Fibroblast of skin of left biceps (primary cell): ENCODE measurements at regions not wholly inside any gene's neighbourhood (a gene's known extent, or its start where the extent isn't known, plus 50 kb on each side); places are given as distances from the start of the nearest gene placed in this dataset.

Experiments used
- DNase-seq, 2 experiments: peaks; one replicate each; pipeline ENCODE4 v3.0.0-alpha.2; 2013; ENCODE audit warnings: low read depth in 2 of 2

DNA sequence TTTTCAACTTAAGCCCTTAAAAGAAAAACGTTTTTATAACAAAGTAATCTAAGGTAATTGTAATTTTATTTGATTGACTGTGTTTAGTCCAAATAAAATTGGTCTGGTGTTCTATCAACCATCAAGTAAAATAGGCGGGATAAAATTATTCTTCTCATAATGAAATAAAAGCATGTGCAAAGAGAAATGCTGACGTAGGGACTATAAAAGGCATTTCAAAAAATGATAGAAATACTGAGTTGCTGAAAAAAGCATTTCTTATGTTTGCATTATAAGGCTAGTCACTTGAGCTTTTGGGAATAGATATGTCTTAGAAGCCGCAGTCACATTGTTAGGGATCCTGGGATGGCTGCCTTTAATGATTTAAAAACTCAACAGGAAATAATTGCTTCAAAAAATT, 608.0 kb upstream of the JAG1 start:
- DNase-seq = no peak

- DNase-seq = no peak
Observed at GRCh38 chr20:11287126-11287525, 613.3 kb upstream of the JAG1 start.

- DNase-seq = no peak
Observed at GRCh38 chr20:11296221-11296620, 621.5 kb upstream of the BTBD3 start.

- DNase-seq = no peak
Observed at GRCh38 chr20:11296951-11297350, 620.7 kb upstream of the BTBD3 start.

DNA sequence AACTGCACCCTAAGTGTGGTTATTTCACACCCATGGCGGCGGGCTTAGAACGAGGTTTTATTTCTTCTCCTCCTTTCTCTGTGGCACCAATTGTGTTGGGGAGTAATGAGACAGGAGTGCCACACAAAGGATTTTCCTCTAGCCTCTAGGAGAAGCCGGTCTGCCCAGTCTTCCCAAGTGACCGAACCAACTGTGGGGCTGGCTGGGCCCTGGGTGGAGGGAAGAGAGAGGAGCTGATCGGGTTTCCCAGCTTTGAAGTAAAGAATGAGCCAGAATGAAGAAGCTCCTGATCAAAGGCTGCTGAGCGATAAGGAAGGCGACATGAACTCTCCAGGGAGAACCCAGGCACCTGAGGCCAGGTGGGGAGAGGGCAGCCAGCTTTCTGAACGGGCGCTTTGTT, 616.0 kb upstream of the BTBD3 start:
- DNase-seq = no peak

DNA sequence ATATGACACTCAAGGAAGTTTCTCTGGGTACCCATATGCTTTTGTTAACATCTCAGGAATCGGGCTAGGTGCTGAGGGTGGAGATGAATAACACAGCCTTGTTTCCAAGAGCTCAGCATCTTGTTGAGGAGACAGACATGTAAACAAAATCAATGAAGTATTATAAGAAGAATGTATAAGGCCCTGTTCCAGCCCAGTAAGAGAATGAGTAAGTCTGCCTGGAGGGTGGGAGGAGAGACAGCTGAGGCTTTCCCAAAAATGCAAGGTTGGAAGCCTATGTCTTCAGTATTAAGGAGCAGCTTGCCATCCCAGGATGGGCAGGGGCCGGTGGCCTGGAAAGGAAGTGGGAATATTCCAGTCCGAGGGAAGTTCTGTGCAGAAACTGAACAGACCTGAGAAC, 615.3 kb upstream of the BTBD3 start:
- no peak for DNase-seq

DNA sequence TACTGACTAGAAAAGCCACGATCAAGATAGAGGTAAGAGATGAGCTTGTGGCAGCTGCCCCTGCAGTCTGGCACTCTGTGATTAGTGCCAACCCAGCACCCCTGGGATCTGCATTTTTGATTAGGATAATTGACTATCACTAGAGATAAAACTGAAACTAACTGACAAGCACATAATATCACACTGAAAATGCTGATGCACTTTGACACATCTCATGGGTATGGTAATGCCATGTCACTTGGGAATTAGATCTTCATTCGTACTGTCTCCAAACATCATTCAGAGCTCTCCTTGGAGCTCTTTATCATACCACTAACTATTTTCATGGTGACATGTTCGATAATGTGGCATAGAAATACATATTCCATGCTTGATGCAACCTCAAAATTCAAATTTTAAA, 612.9 kb upstream of the BTBD3 start:
- no peak for DNase-seq

- DNase-seq = no peak
Observed at GRCh38 chr20:11305406-11305805, 612.3 kb upstream of the BTBD3 start.

GRCh38 chr20:11311659-11312224, 606.0 kb upstream of the BTBD3 start:
- no peak for DNase-seq

DNA sequence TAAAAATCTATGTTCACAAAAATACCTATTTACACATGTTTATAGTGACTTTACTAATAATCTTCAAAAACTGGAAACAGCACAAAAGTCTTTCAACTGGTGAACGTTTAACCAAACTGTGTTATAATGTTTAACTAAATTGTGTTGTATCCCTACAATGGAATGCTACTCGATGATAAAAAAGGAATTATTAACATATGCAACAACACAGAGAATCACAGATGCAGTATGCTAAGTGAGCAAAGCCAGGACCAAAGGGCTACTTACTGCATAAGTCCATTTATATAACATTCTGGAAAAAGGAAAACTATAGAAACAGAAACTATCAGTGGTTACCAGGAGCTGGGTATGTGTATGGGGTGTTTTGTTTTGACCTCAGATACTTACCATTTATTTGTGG, 602.2 kb upstream of the BTBD3 start:
- DNase-seq = no peak

- DNase-seq = no peak
Observed at GRCh38 chr20:11316244-11316643, 601.4 kb upstream of the BTBD3 start.

- no peak for DNase-seq
Observed at GRCh38 chr20:11320033-11320432, 597.7 kb upstream of the BTBD3 start.

DNA sequence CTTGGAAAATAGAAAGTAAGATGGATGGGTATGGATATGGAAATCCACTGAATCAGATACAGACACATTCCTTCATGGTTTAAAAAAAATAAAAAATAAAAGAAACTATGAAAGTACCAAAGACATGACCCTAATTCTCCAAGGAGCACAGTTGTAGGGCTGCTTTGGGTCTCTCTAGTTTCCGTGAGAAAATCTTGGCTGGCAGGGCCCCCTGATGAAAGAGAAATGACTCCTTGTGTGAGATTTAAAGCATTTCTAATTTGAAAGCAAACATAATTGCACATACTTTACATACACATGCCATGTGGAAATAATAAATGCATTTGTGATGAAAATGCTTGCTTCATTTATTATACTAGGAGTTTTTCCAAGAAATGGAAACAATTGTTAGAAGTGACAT, 593.9 kb upstream of the BTBD3 start:
- DNase-seq = peak; percentile 68 to 70

DNA sequence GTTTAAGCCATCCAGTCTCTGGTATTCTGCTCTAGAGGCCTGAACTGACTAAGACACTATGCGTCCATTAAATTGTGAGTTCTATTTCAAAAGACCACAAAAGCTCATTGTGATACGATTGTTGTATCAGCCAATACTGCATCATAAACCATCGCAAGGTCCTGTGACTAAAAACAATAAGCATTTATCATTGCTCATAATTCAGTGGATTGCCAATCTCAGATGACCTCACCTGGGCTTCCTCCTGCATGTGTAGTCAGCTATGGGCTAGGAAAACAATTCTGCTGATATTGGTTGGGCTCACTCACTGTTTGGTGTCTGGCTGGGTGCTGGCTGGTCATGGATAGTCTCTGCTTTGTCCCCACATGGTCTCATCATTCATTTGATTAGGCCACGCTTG, 592.7 kb upstream of the BTBD3 start:
- no peak for DNase-seq

DNA sequence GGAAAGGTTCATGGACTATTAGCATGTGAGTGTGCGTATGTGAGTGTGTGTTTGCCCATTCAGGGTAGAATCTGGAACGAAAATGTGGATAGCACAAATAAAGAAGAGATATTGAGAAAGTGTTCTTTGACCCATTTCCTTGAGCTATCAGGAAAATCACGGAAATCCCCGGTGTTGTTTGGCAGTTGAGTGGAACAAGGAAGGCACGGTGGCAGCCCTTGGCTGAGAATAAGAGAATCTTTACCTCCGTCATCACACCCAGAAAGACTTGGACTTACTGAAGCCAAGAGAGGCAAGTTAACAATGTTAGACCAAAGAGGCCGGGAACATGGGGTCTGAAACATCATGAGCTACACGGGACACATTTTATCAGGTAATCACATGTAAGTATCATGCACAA, 588.9 kb upstream of the BTBD3 start:
- DNase-seq = no peak

- no peak for DNase-seq
Observed at GRCh38 chr20:11329271-11329670, 588.4 kb upstream of the BTBD3 start.

DNA sequence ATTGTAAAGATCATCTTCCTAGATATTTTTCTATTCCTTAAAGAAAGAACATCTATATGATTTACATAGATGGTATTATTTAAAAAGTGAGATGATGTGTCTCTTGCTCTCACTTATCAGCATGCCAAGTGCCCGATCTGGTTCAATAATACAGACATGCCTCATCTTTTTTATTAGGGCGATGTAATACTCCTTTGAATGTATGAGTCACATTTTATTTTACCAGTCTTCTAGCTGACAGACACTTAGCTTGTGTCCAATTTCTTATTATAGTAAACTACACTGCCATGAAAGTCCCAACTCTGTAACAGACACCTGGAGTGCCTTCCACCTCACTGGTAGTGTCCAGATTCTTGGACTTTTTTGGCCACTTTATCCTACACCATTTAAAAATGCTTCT, 586.6 kb upstream of the BTBD3 start:
- no peak for DNase-seq

GRCh38 chr20:11332381-11332780, 585.3 kb upstream of the BTBD3 start:
- no peak for DNase-seq

- no peak for DNase-seq
Observed at GRCh38 chr20:11333634-11334033, 584.1 kb upstream of the BTBD3 start.

GRCh38 chr20:11337361-11338130, 580.1 kb upstream of the BTBD3 start:
- no peak for DNase-seq

- DNase-seq = no peak
Observed at GRCh38 chr20:11338496-11339306, 579.0 kb upstream of the BTBD3 start.

- no peak for DNase-seq
Observed at GRCh38 chr20:11344939-11345338, 572.8 kb upstream of the BTBD3 start.

GRCh38 chr20:11347738-11348137, 570.0 kb upstream of the BTBD3 start:
- DNase-seq = no peak
